ENCODE measurements at regions not wholly inside any gene's neighbourhood (a gene's known extent, or its start where the extent isn't known, plus 50 kb on each side); places are given as distances from the start of the nearest gene placed in this dataset.

GRCh38 chr13:64277097-64277496 is 2861.4 kb upstream of the PCDH20 start:
- Histone ChIP-seq H3K23me2 (ENCODE audit: insufficient read length, low read depth, low read length, poor library complexity, severe bottlenecking) (no peaks in the 10 kb centered on the region), H3K4me2 (ENCODE audit: insufficient read depth, insufficient read length, low read length) (no peak overlapping the region), H3K56ac (ENCODE audit: insufficient read length, low read depth, low read length) (no peak overlapping the region), H4K5ac (ENCODE audit: insufficient read length, low read depth, low read length) (no peak overlapping the region), H2BK20ac (ENCODE audit: low read depth, low read length, poor library complexity, severe bottlenecking) (no peak overlapping the region), H2BK120ac (ENCODE audit: low read depth, low read length, poor library complexity, severe bottlenecking) (no peak overlapping the region), H3K9ac (ENCODE audit: extremely low read depth, insufficient read length, low read length) (no peak overlapping the region), H3K23ac (ENCODE audit: insufficient read length, low read depth, low read length) (no peak overlapping the region), H4K8ac (replicated peaks; ENCODE audit: insufficient read length, low read depth, low read length) (no peak overlapping the region), H4K91ac (ENCODE audit: insufficient read length, low read depth, low read length) (no peak overlapping the region), H2AK5ac (ENCODE audit: insufficient read length, low read length) (no peak overlapping the region), H2BK15ac (ENCODE audit: low read depth, low read length) (no peak overlapping the region), H3K79me2 (ENCODE audit: insufficient read depth, low read length) (no peaks in the 10 kb centered on the region), H2BK12ac (ENCODE audit: insufficient read length, low read depth, low read length) (no peak overlapping the region), H3K27ac (ENCODE audit: insufficient read length, low read depth, low read length) (no peak overlapping the region), H2AFZ (ENCODE audit: low read length) (no peak overlapping the region), H3K14ac (ENCODE audit: insufficient read depth, low read length) (no peak overlapping the region), H3K79me1 (ENCODE audit: insufficient read depth, low read depth, low read length, poor library complexity, severe bottlenecking) (no peaks in the 10 kb centered on the region), H3K4me1 (ENCODE audit: insufficient read depth, low read length) (no peaks in the 10 kb centered on the region), H2BK5ac (ENCODE audit: insufficient read length, low read length) (no peak overlapping the region), H4K20me1 (ENCODE audit: control insufficient read depth, insufficient read depth, insufficient read length) (no peaks in the 10 kb centered on the region), H3T11ph (ENCODE audit: low read length) (no peak overlapping the region), H3K27me3 (ENCODE audit: insufficient read depth, low read length) (no peaks in the 10 kb centered on the region), H3K18ac (ENCODE audit: insufficient read length, low read depth, low read length) (no peak overlapping the region), H3K4ac (ENCODE audit: low read depth, low read length) (no peak overlapping the region), H3K9me3 (ENCODE audit: control insufficient read depth, low read depth, low read length) (no peaks in the 10 kb centered on the region)
- Mint-ChIP-seq H3K27me3 (ENCODE audit: low read depth) (no peaks in the 10 kb centered on the region), H3K4me3 (no peak overlapping the region), H3K27ac (no peak overlapping the region), H3K9me3 (peaks cover 6 to 9% of the 10 kb centered on the region in 2 experiments), H3K4me1 (no peaks in the 10 kb centered on the region), H3K36me3 (ENCODE audit: insufficient read depth in 1 of 3, low read depth in 3 of 3) (peaks cover 3 to 7% (median 4%) of the 10 kb centered on the region in 3 experiments; a peak in 4 of 7 replicates)
- TF ChIP-seq, protein P1, sequence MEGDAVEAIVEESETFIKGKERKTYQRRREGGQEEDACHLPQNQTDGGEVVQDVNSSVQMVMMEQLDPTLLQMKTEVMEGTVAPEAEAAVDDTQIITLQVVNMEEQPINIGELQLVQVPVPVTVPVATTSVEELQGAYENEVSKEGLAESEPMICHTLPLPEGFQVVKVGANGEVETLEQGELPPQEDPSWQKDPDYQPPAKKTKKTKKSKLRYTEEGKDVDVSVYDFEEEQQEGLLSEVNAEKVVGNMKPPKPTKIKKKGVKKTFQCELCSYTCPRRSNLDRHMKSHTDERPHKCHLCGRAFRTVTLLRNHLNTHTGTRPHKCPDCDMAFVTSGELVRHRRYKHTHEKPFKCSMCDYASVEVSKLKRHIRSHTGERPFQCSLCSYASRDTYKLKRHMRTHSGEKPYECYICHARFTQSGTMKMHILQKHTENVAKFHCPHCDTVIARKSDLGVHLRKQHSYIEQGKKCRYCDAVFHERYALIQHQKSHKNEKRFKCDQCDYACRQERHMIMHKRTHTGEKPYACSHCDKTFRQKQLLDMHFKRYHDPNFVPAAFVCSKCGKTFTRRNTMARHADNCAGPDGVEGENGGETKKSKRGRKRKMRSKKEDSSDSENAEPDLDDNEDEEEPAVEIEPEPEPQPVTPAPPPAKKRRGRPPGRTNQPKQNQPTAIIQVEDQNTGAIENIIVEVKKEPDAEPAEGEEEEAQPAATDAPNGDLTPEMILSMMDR (conservative IDR thresholded peaks at IDR 0.05), result no peak
- no peak for DNase-seq
- no CpG with 5 or more reads among the region's 2 CpGs for WGBS (ENCODE audit: extremely low coverage, insufficient read length, low lambda C conversion rate)
